Activated T-cell treated with anti-CD3 and anti-CD28 coated beads for 24 hours (primary cell): ENCODE measurements at regions not wholly inside any gene's neighbourhood (a gene's known extent, or its start where the extent isn't known, plus 50 kb on each side); places are given as distances from the start of the nearest gene placed in this dataset.

Experiments
- DNase-seq: peaks from one replicate; pipeline ENCODE4 v3.0.0-alpha.2; 2020; ENCODE audit warnings: low read depth

DNA sequence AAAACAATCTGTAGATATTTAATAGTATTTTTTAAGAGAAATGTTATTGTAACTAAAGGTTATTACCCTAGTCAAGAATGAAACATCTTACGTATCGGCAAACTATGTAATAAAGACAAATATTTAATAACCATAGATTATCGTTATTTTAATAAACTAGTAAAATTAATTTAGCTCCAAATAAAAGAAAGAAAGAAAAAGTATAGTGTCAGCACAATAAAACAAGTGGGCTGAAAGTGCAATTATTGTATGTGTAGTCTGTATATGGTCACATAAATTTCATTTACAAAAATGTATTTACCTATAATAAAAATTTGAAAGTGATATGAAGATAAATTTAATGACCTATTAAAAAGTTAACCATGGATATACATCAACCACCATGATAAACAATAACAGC, 1258.4 kb upstream of the MIR17HG start:
- no peak for DNase-seq

DNA sequence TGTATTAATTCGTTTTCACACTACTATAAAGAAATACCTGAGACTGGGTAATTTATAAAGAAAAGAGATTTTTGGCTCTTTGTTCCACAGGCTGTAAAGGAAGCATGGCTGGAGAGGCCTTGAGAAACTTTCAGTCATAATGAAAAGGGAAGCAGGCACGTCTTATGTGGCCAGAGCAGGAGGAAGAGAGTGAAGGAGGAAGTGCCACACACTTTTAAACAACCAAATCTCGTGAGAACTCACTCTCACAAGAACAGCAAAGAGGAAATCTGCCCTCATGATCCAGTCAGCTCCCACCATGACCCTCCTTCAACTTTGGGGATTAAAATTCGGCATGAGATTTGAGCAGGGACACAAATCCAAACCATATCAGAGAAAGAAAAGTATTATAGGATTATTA, 1255.9 kb upstream of the MIR17HG start:
- DNase-seq, result no peak

DNA sequence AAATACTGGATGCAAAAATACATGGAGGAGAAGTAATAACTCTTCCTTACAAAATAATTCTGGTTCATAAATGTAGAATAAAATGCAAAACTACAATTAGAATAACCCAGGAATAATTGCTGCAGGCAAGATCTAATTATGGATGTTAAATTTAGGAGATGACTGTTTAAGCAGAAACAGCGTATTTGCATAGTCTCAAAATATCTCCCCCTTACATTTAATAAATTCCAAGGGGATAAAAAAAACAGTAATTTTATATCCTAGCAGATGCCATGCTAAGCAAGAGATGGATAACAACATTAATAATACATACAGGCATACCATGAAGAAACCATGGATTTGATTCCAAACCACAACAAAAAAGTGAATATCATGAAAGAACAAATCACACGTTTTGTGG, 1253.1 kb upstream of the MIR17HG start:
- no peak for DNase-seq

DNA sequence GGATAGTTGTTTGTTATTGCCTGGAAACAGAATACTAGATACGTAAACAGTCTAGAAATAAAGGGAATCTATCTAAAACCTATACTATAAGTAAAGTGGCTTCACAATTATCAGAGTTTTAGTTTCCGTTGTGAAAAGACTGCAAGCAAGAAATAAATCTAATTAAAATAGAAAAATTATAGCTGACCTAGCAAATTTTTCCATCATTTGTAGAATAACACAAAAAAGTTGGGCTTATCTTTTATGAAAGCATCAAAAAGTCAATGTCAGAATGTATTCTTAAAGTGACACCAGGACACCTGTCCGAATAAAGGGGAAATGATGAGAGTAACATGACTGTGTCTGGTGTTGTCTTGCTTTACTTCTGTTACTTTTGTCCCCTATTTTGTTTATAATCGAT, 1248.9 kb upstream of the MIR17HG start:
- no peak for DNase-seq

DNA sequence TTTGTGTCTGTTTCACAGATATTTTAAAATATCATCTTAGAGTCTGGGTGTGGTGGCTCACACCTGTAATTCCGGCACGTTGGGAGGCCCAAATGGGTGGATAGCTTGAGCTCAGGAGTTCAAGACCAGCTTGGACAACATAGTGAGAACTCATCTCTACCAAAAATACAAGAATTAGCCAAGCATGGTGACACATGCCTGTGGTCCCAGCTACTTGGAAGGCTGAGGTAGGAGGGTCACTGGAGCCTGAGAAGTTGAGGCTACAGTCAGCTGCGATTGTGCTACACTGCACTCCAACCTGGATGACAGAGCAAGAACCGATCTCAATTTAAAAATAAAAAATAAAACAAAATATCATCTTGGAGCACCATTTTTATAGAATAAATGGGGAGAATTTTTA, 1247.6 kb upstream of the MIR17HG start:
- no peak for DNase-seq

DNA sequence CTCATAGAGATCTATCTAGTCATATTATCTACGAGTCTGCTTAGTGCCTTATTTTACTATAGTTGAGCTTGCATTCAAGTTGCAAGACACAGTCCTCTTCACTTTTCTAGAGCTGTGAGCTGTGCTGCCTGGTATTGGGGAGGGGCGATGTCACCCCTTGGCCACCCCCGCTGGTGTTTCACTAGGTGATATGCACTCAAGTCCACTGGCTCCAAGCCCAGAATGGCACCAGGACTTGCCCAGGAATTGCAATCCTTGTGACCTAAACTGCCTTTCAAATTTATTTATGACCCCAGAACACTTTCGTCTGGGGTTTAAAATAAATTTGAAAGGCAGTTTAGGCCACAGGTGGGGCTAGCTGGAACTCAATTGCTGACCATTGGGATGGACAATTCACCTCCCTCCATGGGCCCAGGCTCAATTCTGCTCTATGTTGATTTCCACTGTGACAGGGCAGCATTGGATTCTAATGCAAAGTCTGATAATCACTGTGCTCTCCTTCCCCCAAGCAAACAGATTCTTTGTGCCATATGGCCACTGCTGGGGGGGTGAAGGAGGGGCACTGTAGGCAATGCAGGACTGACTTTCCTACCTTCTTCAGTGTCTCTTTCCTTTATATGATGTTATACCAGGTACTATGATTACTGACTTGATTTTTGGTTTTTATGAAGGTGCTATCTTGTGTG, 1244.2 kb upstream of the MIR17HG start:
- no peak for DNase-seq

DNA sequence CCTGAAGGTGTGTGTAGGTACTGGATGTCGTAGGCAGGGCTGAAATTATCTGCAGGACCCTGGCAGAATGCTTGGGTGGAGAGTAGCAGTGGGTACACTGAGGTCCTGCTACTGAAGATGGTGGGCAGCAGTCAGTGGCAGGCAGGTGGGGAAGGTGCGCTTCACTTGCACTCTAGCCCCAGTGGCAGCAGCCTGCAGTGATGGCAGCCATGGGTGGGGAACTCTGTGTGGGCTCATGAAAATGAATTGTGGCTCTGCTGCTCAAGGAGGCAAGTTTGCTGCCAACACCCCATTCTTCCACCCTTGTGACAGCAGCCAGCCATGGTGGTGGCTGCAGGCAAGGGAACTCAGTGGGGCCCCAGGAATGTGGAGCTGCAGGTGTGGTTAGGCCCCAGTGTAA, 1242.7 kb upstream of the MIR17HG start:
- no peak for DNase-seq

DNA sequence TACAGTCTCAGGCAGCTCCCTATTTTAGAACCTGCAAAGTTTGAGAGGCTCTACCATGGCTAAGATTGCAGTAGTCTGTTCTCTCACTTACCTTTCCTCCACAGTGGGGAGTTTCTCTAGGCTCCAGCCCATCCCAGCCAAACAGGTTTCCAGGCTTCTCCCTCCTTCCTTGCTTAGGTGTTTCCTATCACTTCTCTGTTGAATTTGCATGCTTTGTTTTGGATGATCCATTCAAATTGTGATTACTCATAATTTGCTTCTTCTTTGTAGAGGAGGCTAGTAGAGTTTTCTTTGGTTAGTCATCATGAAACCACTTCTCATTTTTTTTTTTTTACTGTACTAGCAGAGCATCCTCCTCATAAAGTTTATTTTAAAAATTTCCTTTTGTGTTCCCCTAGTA, 1242.2 kb upstream of the MIR17HG start:
- DNase-seq, result no peak

DNA sequence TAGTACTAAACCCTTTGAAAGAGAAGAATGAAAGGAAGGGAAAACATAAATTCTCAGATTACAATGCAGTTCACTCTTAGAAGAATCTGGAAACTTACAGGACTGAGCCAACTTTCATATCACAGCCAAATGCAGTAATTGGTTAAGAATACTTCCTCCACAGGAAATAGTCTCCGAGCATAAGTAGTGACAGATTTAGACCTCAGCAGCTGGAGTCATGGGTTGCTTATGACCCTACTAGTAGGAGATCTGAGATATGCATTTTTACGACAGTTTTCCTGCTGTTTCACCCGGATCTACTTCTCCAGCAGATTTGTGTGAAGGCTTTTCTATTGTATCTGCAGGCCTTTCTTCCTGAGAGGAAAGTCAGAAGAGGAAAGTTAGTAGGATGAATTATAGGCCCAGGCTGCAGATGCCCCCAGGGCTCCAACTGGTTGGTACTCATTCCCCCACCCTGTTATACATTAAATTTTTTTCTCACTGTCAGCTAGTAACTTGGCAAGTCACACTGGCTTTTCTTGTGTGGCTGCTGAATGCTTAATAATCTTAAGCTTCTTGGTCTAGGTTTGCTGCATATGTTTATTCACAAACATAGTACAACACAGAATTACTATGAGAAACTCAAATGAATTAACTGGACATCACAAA, 1241.5 kb upstream of the MIR17HG start:
- no peak for DNase-seq

DNA sequence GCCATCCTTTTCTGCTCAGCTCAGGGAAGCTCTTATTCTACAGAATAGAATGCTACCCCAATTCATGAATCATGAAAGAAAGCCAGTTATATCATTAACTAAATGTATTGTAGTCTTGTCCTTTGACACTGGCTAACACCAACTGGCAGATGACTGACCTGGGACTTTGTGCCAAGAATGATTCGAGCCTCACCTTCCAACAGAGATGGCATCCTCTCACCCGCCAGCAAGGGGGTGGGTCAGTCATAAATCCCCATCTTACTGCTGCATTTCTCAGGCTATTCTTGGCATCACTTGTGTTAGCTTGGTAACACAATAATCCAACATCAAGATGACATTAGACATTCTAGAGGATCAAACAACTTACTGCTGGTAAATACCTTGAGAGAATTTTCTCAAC, 1239.8 kb upstream of the MIR17HG start:
- DNase-seq, result no peak

DNA sequence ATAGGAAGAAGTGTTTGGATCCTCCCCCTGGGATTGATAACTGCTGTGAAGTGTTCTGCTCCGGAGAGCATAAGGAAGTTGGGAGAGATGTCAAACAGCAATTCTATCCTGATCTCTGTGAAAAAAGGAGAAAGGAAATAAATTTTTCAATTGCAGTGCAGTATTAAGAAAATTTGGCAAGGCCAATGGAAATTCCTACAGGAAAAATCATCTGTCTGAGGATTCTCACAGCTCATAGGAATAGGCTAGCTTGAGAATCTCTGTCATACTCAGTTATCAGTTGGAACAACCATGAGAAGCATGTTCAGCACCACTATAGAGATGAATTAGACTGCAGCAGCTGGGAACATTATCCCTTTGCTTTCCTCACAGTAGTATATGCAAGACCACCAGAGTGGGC, 1238.9 kb upstream of the MIR17HG start:
- DNase-seq, result no peak

DNA sequence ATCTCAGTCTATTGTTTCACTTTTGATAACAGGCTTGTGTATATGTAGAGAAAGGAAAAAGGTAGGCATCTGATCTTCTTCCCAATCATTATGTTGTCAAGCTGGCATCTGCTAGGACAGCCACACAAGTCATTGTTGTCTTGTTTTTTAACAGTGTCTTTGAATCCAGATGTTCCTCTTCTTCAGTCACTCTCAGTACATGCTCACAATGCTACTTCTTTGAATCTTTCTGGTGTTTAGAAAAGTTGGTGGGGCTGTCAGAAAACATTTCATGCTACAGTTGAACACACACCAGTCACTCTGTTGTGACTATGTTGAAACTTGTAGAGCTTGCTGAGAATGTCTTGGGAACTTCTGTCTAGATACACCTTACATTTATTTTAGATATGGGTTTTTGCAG, 1231.4 kb upstream of the MIR17HG start:
- DNase-seq, result no peak

DNA sequence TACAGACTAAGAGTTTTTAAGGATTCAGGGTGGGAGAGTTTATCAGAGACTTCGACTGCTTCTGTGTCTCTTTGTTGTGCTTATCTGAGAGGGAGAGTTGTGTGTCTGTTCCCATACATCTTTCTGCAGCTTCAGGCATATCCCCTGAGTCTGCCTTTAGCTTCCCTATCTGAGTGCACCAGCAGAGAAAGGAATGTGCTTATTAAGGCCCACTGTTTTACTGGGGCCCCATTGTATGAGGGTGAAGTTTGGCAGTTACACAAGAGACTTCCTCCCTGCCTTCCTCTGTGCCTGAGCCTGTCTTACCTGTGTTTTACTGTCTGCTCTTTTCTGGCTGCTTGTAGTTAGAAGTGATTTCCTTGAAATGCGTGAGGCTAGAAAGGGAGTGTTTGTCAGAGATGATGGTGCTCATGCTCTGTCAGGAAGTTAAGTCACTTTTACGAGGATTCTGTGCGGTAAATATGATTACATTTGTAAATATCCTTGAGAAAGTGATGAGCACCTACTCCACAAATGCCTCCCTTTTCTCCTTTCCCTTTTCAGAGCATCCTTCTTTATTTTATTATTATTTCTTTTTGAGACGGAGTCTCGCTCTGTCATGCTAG, 1228.9 kb upstream of the MIR17HG start:
- no peak for DNase-seq

DNA sequence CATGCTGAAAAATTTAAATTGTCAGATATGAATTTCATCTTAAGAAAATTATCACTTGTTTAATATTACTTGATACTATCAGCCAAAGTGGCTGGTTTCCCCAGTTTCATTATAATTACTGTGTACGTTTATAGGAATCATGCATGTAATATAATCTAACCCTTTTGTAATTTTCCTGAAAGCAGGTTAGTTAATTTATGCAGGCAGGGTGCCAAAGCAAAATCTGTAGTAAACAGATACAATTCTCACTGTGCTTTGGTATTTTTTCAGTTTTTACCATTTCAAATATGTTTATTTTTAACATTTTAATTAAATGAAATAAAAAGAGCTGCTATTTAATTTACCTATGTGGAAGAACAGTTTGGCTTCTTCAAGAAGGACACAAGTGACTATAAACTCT, 1227.5 kb upstream of the MIR17HG start:
- no peak for DNase-seq

DNA sequence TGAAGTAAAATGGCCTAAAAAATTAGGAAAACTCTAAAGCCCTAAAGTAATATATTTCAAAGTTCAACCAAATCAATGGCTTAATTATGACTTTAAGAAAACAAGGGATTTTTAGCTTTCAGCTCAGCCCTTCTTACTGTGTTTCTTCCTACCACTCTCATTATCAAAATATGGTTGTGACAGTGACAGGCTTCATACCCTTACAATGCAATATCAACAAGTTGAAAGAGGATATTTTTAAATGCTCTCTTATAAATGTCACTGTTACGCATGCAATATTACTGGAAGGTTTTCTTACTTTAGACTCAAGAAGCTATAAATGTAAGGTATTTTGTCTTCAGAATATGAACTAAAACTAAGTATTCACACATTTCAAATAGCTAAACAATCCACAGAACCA, 1225.7 kb upstream of the MIR17HG start:
- no peak for DNase-seq

DNA sequence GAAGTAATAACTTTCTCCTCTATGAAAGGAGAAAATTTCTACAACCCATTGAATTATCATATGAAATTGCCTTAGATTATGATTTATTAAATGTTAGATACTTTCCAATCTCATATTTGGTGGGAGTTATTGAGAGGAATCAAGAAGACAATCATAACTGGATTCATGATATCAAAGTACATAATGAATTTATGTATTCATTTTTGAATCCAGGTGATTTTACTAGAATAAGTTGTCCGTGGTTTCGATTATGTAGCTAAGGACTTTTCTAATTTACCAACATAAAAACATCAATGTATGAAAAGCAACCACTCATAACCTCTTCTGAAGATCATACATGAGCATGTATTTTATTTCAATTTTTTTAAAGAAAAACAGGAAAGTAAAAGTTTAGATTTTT, 1225.0 kb upstream of the MIR17HG start:
- DNase-seq, result no peak

DNA sequence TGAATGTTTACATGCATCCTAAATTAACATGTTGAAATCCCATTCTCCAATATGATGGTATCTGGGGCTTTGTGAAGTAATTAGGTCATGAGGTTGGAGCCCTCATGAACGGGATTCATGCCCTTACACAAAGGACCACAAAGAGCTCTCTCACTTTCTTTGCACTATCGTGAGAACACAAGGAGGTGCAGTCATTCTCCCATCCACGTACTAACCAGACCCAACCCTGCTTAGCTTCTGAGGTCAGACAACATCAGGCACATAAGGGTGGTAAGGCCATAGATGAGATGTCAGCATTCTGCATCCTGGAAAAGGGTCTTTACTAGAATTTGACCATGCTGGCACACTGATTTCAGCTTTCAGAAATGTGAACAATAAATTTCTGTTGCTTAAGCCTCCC, 1211.9 kb upstream of the MIR17HG start:
- no peak for DNase-seq

DNA sequence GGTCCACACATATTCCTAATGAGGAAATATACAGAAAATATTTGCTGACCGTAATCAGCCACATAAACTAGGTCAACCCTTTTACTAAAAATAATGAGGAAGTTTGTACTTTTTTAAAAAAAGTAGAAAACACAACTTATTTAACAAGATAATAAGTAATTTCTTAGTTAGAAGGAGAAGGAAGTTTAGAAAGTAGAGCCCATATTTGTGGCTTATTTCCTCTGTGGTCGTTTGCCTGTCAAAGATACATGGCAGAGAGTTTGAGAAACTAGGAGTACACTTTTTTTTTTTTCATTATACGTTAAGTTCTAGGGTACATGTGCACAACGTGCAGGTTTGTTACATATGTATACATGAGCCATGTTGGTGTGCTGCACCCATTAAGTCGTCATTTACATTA, 1205.2 kb upstream of the MIR17HG start:
- no peak for DNase-seq

DNA sequence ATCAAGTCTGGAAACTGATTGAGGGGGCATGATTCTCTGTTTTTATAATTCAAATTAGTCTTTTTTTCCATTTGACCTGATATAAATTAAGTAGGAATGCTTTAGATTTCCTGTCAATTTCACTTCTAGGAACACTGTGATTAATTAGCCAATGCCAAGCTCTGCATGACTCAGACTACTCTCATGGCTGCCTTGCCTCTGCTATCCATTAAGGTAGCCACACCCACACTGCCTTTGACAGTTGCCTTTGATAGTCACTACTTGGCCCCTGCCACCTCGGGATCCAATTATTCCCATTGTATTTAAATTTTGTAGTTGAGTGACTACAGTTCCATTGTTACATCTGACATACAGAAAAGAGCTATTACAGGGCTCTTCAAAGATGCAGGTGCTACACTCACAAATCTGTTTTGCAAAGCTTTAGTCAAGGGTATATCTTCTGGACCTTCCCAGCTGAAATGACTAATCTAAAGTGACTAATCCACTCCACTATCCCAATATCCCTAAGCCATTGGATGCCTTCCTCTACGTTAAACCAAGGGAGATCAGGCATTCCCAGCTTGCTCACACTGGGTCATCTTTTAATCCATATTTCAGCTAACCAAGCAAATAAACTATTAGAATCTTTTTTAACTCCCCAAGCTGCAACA, 1193.1 kb upstream of the MIR17HG start:
- DNase-seq, result no peak

DNA sequence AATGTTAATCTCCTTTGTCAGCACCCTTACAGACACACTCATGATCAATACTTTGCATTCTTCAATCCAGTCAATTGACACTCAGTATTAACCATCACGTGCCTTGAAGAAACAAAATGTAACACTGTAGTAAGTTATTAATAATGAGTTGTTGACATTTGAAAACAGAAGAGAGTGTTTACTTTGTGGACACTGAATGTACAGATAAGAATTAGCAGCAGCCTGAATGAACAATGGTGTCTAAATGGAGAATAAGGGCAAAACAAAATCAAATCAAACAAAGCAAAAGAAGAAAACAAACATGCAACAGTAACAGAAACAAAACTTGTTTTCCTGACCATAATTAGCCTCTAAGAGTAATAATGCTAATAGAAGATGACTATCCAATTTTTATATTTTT, 1191.1 kb upstream of the MIR17HG start:
- DNase-seq, result no peak

DNA sequence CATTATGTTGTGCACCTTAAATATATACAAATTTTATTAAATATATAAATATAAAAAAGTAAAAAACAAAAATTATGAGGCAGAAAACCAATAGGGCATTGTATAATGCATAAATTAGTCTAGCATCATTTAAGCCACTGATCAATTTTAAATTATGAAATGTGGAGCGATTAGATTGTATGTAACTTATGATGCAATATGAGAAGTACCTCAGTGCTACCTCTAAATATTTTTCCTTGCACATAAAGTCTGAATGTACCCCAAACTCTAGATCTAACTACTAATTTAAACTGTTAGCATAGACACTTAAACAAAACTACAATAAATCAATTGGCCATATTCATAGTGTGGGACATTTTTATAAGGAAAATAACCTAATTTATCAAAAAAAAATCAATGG, 1178.5 kb upstream of the MIR17HG start:
- no peak for DNase-seq

DNA sequence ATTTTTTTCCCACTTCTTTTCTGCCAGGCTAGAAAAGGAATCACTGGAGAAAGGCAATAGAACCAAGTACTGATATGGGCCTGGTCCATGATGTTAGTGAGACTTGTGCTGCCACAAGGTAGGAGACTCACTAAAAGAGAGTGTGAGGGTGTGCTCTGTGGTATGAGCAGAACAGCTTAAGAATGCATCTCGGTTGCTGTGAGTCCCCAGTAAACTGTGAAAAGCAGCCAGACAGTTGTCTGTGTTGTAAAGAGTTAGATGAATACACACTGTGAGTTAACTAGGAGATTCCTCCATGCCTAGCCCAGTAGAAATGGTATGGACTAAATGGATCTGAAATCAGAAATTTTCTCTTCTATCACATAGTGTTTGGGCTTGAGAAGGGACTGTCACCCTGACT, 1177.3 kb upstream of the MIR17HG start:
- DNase-seq, result no peak

DNA sequence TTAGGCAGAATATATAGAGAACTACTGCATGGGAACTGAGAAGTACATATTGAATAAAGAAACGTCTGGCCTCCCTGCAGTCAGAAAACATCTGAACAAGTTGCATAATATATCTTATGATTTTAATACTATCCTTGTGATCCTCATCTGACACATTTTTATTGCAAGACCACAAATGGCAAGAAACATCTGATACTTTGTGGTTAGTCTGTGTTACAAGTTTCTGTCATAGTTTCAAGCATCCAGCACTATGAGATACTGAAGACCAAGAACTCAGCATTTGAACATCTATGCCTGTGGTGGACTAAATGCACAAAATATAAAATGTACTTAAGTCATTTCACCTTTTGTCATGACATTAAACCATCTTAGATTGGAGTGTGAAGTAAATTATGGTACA, 1175.8 kb upstream of the MIR17HG start:
- DNase-seq, result no peak
